Adipocyte (in vitro differentiated cells): ENCODE measurements at regions not wholly inside any gene's neighbourhood (a gene's known extent, or its start where the extent isn't known, plus 50 kb on each side); places are given as distances from the start of the nearest gene placed in this dataset.
A peak's percentile ranks its signal among the peaks of the same experiment; 100 is the strongest.

Experiments used
- DNase-seq: peaks from one replicate; pipeline ENCODE4 v3.0.0-alpha.2; 2015; ENCODE audit warnings: low read depth
- H3K27me3 ChIP-seq: replicated peaks from 2 replicates; pipeline ENCODE4 v1.7.0; 2013; ENCODE audit warnings: mild to moderate bottlenecking, low read length, moderate library complexity; ENCODE audit not compliant: control insufficient read depth, insufficient read depth
- H3K36me3 ChIP-seq: 2 replicates; pipeline ENCODE4 v1.7.0; 2013; ENCODE audit warnings: low read length, mild to moderate bottlenecking, moderate library complexity; ENCODE audit not compliant: control insufficient read depth, insufficient read depth, severe bottlenecking
- H3K4me1 ChIP-seq: 2 replicates; pipeline ENCODE4 v1.7.0; 2013; ENCODE audit warnings: mild to moderate bottlenecking, low read length, moderate library complexity; ENCODE audit not compliant: control insufficient read depth, insufficient read depth
- H3K4me3 ChIP-seq: 2 replicates; pipeline ENCODE4 v1.7.0; 2013; ENCODE audit warnings: mild to moderate bottlenecking, low read length, moderate library complexity
- H3K9ac ChIP-seq: 2 replicates; pipeline ENCODE4 v1.7.0; 2013; ENCODE audit warnings: mild to moderate bottlenecking, low read length, moderate library complexity
- H3K9me3 ChIP-seq: 2 replicates; pipeline ENCODE4 v1.7.0; 2013; ENCODE audit warnings: mild to moderate bottlenecking, low read length, moderate library complexity; ENCODE audit not compliant: control insufficient read depth

DNA sequence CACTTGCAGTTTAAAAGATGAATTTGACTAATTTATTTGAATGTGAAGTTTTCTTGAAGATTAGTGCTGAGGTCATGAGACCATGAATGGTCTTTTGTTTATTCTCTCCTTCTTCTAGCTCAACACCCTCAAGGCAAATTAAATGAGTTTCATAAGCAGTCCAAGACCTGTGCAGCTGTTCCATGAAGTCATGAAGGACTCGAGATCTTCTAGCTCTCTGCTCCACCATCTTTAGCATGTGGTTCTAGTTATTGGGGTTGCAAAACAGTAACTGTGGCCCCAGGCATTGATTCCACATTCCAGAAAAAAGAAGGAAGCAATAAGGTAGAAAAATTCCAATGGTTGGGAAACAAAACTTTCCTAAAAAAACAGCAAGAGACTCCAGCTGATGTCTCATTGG lies 84.2 kb upstream of the HS3ST1 start:
- Histone ChIP-seq H3K4me3 (no peak overlapping the region), H3K9me3 (no peaks in the 10 kb centered on the region), H3K9ac (no peak overlapping the region), H3K27me3 (no peaks in the 10 kb centered on the region), H3K4me1 (no peaks in the 10 kb centered on the region), H3K36me3 (no peaks in the 10 kb centered on the region)
- peak; percentile 62 for DNase-seq

DNA sequence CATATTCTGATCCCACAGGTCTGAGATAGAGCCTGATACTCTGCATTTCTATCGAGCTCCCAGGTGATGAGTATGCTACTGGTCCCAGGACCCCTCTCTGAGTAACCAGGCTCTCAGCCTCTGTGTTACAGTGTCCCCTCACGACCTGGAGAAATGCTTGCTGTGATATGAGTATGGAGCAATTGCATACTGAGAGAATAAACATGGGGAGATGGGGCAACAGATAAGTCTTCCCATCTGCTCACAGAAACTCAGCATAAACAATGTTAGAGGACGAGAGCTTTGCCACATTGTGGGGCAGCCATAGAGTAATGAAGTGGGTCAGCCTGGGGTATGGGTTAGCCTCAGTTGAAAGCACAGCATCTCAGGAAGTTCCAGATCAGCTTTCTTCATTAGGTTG lies 82.6 kb upstream of the HS3ST1 start:
- no peaks in the 10 kb centered on the region for H3K27me3 ChIP-seq
- H3K9ac ChIP-seq, result no peak overlapping the region
- H3K4me3 ChIP-seq, result no peak overlapping the region
- H3K36me3 ChIP-seq, result no peaks in the 10 kb centered on the region
- peak; percentile 12 for DNase-seq
- H3K9me3 ChIP-seq, result no peaks in the 10 kb centered on the region
- H3K4me1 ChIP-seq, result no peaks in the 10 kb centered on the region

DNA sequence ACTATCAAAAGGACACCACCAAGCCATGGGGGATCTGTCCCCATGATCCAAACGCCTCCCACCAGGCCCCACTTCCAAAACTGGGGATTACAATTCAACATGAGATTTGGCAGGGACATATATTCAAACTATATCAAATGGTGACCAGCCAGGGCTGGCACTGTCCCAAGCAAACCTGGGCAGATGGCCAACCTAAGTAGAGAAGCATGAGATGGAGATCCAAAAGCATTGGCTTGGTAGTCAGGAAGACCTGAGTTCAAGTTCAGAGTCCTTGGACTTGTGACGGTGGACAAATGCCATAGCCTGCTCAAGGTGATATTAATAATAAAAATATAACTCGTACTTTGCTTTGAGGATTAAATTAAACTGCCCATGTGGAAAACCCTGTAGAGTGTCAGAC lies 79.2 kb upstream of the HS3ST1 start:
- Histone ChIP-seq H3K27me3 (no peaks in the 10 kb centered on the region), H3K36me3 (no peaks in the 10 kb centered on the region), H3K9me3 (no peaks in the 10 kb centered on the region), H3K4me3 (no peak overlapping the region), H3K4me1 (no peaks in the 10 kb centered on the region), H3K9ac (no peak overlapping the region)
- DNase-seq, result no peak

DNA sequence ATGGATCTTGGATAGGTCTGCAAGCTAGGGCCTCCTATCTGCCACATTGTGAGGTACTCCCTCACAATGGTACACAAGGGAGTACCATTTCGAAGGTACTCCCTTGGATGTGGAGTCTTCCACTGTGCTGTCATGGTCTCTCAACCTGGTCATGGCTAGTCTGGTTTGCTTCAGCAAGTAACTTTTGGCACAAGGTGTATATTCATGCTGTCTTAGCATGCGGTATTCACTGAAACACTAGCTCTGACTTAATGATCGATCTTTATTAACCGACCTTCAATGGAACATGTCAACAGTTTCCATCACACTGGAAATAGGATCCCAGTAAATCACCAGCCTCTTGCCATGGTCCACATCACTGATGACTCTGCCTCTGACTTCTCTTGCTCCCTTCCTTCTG lies 77.5 kb upstream of the HS3ST1 start:
- H3K27me3 ChIP-seq, result no peaks in the 10 kb centered on the region
- no peaks in the 10 kb centered on the region for H3K36me3 ChIP-seq
- H3K4me3 ChIP-seq, result no peak overlapping the region
- H3K9ac ChIP-seq, result no peak overlapping the region
- H3K4me1 ChIP-seq, result no peaks in the 10 kb centered on the region
- no peaks in the 10 kb centered on the region for H3K9me3 ChIP-seq
- no peak for DNase-seq

DNA sequence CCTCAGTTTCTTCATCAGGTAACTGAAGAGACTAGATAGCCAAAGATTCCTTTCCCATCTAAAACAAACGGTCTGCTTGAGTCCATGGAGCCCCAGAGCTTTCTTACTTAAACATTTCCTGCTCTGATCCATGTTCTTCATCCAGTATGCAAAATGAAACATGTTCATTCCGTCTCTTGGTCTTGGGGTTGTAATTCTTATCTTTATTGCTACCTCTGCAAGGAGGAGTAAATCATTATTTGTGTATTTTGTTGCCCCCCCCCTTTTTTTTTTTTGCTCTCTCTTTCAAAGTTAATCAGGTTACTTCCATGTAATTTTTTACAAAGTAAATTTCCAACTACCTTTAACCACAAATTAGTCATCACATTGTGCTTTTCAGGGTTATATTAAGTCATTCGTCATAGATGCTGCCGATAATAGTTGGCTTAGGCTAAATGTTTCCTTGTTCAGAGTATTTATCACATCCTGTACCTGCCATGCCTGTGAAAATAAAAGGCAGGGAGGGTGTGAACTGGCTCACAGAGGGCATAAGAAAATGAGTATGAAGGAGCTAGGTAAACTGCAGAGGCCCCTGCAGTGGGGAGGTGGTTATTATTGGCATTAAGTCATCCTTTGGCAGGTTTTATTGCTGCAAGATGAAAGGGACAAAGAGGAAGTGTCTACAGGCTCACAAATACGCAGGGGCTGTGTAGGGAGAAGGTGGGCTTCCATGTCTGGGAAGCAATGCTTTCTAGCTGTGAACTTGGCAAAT lies 76.7 kb upstream of the HS3ST1 start:
- DNase-seq, result no peak
- Histone ChIP-seq H3K4me1 (no peaks in the 10 kb centered on the region), H3K27me3 (no peaks in the 10 kb centered on the region)

DNA sequence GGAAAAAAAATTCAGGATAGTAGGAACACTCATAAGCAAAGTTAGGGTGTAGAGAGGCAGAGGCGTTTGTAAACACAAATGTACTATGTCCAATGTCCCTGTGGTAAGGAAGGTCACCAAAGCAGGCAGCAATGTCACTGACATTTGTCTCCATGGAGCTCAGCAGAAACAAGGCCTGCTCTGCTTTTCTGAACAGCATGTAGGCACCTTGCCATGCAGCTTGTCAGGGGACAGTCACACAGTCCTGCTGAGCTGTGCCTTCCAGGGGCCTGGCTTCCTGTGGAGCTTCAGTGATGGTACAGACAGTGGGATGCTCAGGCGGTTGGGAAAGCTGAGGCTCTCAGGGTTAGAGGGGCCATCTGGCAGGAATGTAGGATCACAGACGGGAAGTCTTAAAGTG lies 74.5 kb upstream of the HS3ST1 start:
- no peaks in the 10 kb centered on the region for H3K4me1 ChIP-seq

More for the DNA sequence above, 76.7 kb upstream of the HS3ST1 start:
- H3K4me3 ChIP-seq, result no peak overlapping the region
- no peaks in the 10 kb centered on the region for H3K9me3 ChIP-seq
- H3K36me3 ChIP-seq, result no peaks in the 10 kb centered on the region
- H3K9ac ChIP-seq, result no peak overlapping the region

DNA sequence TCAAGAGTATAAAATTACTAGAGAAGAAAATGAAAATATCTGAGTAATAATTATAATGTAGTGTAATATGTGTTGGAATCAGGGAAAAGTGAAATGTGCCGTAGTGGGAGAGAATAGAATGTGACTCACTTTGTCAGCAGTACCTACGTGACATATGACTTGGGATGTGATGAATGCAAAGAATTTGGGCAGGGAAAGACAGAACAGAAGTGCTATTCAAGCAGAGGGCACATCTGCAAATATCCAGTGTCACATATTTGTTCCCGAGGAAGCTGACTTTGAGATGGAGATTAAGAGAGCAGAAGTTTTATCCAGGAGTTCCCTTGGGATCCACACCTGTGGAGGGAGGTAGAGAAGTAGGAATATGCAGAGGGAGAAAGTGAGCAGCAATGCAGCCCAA lies 69.3 kb upstream of the HS3ST1 start:
- Histone ChIP-seq H3K9ac (no peak overlapping the region), H3K36me3 (no peaks in the 10 kb centered on the region), H3K27me3 (no peaks in the 10 kb centered on the region), H3K4me3 (no peak overlapping the region), H3K4me1 (no peaks in the 10 kb centered on the region), H3K9me3 (peaks cover 7% of the 10 kb centered on the region)
- no peak for DNase-seq

More for the DNA sequence above, 74.5 kb upstream of the HS3ST1 start:
- DNase-seq, result no peak
- Histone ChIP-seq H3K36me3 (no peaks in the 10 kb centered on the region), H3K4me3 (no peak overlapping the region), H3K9me3 (no peaks in the 10 kb centered on the region), H3K27me3 (no peaks in the 10 kb centered on the region), H3K9ac (no peak overlapping the region)

DNA sequence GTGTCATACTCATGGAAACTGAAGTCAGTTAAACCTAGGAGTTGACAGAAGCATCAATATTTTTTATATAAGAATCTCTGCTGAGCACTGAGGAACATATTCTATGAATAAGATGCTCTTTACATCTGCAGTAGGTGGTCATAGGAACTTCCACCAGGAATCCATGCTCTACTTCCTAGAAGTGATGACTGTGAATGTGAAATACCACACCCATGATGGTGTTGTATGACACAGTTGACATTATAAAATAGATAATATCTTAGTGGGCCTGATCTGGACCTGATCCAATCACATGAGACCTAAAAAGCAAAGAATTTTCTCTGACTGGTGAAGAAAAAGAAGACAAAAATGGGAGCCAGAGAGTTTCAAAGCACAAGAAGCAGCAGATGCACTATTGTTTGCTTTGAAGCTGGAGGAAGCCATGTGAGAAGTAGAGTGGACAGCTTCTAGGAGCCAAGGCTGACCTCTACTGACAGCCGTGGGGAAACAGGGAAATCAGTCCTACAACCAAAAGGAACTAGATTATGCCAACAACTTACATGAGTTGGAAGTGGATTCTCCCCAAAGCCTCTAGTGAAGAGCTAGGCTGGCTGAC lies 68.6 kb upstream of the HS3ST1 start:
- H3K4me3 ChIP-seq, result no peak overlapping the region
- H3K4me1 ChIP-seq, result no peaks in the 10 kb centered on the region
- H3K27me3 ChIP-seq, result no peaks in the 10 kb centered on the region
- DNase-seq, result no peak
- H3K9me3 ChIP-seq, result peaks cover 7% of the 10 kb centered on the region
- no peaks in the 10 kb centered on the region for H3K36me3 ChIP-seq
- no peak overlapping the region for H3K9ac ChIP-seq

DNA sequence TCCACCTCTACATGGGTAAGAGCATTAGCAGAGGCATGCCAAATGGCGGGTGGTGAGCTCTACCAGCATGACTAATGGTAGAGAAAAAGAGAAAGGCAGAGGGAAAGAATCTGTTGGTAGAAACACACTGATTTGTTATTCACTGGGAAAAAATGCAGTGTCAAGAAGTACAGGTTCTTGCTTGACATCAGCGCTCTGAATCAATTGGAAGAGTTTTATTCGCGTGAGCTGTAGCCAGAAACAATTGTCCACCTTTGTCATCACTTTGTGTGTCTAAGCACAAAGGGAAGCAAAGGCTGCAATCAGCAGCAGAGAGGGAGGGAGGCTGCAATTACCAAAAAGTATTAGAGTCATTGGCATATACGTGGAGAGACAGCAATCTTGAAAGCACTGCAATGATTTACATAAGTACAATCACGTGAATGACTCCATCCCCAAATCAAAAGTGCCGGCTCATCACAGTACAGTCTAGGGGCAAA lies 67.7 kb upstream of the HS3ST1 start:
- H3K27me3 ChIP-seq, result no peaks in the 10 kb centered on the region
- peaks cover 7% of the 10 kb centered on the region for H3K9me3 ChIP-seq
- no peak overlapping the region for H3K9ac ChIP-seq
- no peaks in the 10 kb centered on the region for H3K36me3 ChIP-seq
- H3K4me1 ChIP-seq, result no peaks in the 10 kb centered on the region
- H3K4me3 ChIP-seq, result no peak overlapping the region
- no peak for DNase-seq

DNA sequence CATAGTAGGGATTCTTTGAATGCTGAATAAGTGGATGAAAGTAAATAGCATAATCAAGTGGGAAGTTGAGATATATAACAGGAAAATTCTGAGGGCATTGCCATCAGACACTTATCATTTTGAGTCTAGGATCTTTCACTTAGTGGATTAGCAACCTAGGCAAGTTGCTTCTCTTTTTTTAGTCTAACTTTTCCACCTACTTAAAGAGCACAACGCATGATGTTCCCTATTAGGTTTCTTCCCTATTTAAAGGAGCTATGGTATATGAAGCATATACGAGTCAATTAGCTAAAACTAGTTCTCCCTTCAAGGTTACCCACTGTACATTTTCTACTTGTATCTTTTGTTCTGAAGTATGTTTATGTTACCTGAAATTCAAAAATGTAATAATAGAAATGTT lies 67.1 kb upstream of the HS3ST1 start:
- Histone ChIP-seq H3K9me3 (peaks cover 7% of the 10 kb centered on the region), H3K4me1 (no peaks in the 10 kb centered on the region), H3K9ac (no peak overlapping the region), H3K36me3 (no peaks in the 10 kb centered on the region), H3K27me3 (no peaks in the 10 kb centered on the region), H3K4me3 (no peak overlapping the region)
- DNase-seq, result no peak

DNA sequence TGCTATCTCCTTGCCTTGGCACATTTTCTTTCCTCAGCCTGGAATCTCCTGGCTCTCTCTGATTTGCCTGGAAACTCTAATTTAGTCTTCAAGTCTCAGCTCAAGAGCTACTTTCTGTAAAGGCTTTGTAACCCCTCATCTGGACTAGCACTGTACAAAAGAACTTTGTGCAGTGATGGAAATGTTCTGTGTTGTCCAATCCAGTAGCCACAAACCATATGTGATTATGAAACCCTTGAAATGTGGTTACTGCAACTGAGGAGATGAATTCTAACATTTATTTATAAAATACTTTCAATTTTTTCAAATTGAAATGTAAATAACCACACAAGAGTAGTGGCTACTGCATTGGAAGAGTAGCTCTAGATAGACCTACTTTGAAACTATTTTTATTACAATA lies 66.6 kb upstream of the HS3ST1 start:
- peak; percentile 15 for DNase-seq
- Histone ChIP-seq H3K9ac (no peak overlapping the region), H3K36me3 (no peaks in the 10 kb centered on the region), H3K27me3 (no peaks in the 10 kb centered on the region), H3K9me3 (peaks cover 7% of the 10 kb centered on the region), H3K4me3 (no peak overlapping the region), H3K4me1 (no peaks in the 10 kb centered on the region)
